ENCODE measurements at regions not wholly inside any gene's neighbourhood (a gene's known extent, or its start where the extent isn't known, plus 50 kb on each side); places are given as distances from the start of the nearest gene placed in this dataset.
"Not testable (repeated sequence)": the region's sequence is repeated elsewhere in the genome, so short reads cannot be mapped to it uniquely, and the experiment has no call there.

- no peak overlapping the region for H3K4me3 ChIP-seq (ENCODE audit: low read depth, low read length)
- DNase-seq, result no peak
- no peaks in the 10 kb centered on the region for H3K9me3 ChIP-seq
- TF ChIP-seq CTCF (IDR thresholded peaks at IDR 0.05; ENCODE audit: low read depth, low read length), result no peak
- H3K4me1 ChIP-seq, result no peaks in the 10 kb centered on the region
- no peaks in the 10 kb centered on the region for H3K36me3 ChIP-seq
- no peaks in the 10 kb centered on the region for H3K27me3 ChIP-seq
Measured at GRCh38 chr3:164748626-164749025, 329.7 kb downstream of the SI start.

GRCh38 chr3:164741869-164742268 lies 336.4 kb downstream of the SI start:
- no peak overlapping the region for H3K4me3 ChIP-seq (ENCODE audit: low read depth, low read length)
- no peak for DNase-seq
- no peak for TF ChIP-seq CTCF (IDR thresholded peaks at IDR 0.05; ENCODE audit: low read depth, low read length)
- no peaks in the 10 kb centered on the region for H3K27me3 ChIP-seq
- H3K9me3 ChIP-seq, result no peaks in the 10 kb centered on the region; the same call in 1 of the 2 replicates
- no peaks in the 10 kb centered on the region for H3K4me1 ChIP-seq
- H3K36me3 ChIP-seq, result no peaks in the 10 kb centered on the region

- Histone ChIP-seq H3K36me3 (no peaks in the 10 kb centered on the region), H3K4me3 (ENCODE audit: low read depth, low read length) (no peak overlapping the region), H3K9me3 (no peaks in the 10 kb centered on the region; the same call in 1 of the 2 replicates), H3K27me3 (no peaks in the 10 kb centered on the region), H3K4me1 (no peaks in the 10 kb centered on the region)
- no peak for TF ChIP-seq CTCF (IDR thresholded peaks at IDR 0.05; ENCODE audit: low read depth, low read length)
- no peak for DNase-seq
Measured at GRCh38 chr3:164737174-164737573, 341.1 kb downstream of the SI start.

GRCh38 chr3:164732166-164732565 lies 346.1 kb downstream of the SI start:
- DNase-seq, result no peak
- H3K27me3 ChIP-seq, result no peaks in the 10 kb centered on the region
- H3K9me3 ChIP-seq, result no peaks in the 10 kb centered on the region
- no peak overlapping the region for H3K4me3 ChIP-seq (ENCODE audit: low read depth, low read length)
- no peak for TF ChIP-seq CTCF (IDR thresholded peaks at IDR 0.05; ENCODE audit: low read depth, low read length)
- no peaks in the 10 kb centered on the region for H3K36me3 ChIP-seq
- no peaks in the 10 kb centered on the region for H3K4me1 ChIP-seq

GRCh38 chr3:164730815-164731360 lies 347.4 kb downstream of the SI start:
- H3K4me3 ChIP-seq (ENCODE audit: low read depth, low read length), result no peak overlapping the region
- DNase-seq, result no peak
- H3K9me3 ChIP-seq, result no peaks in the 10 kb centered on the region
- H3K4me1 ChIP-seq, result no peaks in the 10 kb centered on the region
- H3K27me3 ChIP-seq, result no peaks in the 10 kb centered on the region
- no peak for TF ChIP-seq CTCF (IDR thresholded peaks at IDR 0.05; ENCODE audit: low read depth, low read length)
- no peaks in the 10 kb centered on the region for H3K36me3 ChIP-seq

GRCh38 chr3:164723396-164723795 lies 354.9 kb downstream of the SI start:
- DNase-seq, result no peak
- Histone ChIP-seq H3K4me1 (no peaks in the 10 kb centered on the region), H3K9me3 (no peaks in the 10 kb centered on the region), H3K36me3 (no peaks in the 10 kb centered on the region), H3K4me3 (ENCODE audit: low read depth, low read length) (no peak overlapping the region), H3K27me3 (no peaks in the 10 kb centered on the region)
- TF ChIP-seq CTCF (IDR thresholded peaks at IDR 0.05; ENCODE audit: low read depth, low read length), result no peak

- H3K36me3 ChIP-seq; H3K4me3 ChIP-seq (ENCODE audit: low read depth, low read length); H3K27me3 ChIP-seq; H3K4me1 ChIP-seq; H3K9me3 ChIP-seq; DNase-seq: not testable (repeated sequence)
Measured at GRCh38 chr3:164702808-164703207, 375.5 kb downstream of the SI start.

Data from BE2C (cell line).